B cell (primary cell): ENCODE measurements at regions not wholly inside any gene's neighbourhood (a gene's known extent, or its start where the extent isn't known, plus 50 kb on each side); places are given as distances from the start of the nearest gene placed in this dataset.

Source experiments
- ATAC-seq: fragments of 200-7000 bp; cut with Tn5 transposase; one replicate; pipeline ENCODE4 v1.10.0; 2021; ENCODE audit warnings: low read depth, mild to moderate bottlenecking, moderate number of reproducible peaks, moderate library complexity
- CTCF ChIA-PET: fragments of 350-600 bp; sonication (Branson Sonifier 250); formaldehyde crosslinking; loops from one replicate; lab custom pipeline; 2021; ENCODE audit warnings: antibody characterized with exemption, inconsistent platforms; lab: Charles Lee
- POLR2A ChIA-PET: fragments of 350-600 bp; sonication (Branson Sonifier 250); formaldehyde crosslinking; loops from one replicate; lab custom pipeline; 2021; ENCODE audit warnings: antibody characterized with exemption; lab: Charles Lee
- DNase-seq: peaks from one replicate; pipeline ENCODE4 v3.0.0; 2013
- H2AFZ ChIP-seq: 2 replicates; pipeline ENCODE4 v1.6.1; 2012; ENCODE audit warnings: mild to moderate bottlenecking, low read depth, low read length; ENCODE audit not compliant: insufficient read depth, poor library complexity, severe bottlenecking
- H3K27ac ChIP-seq, 2 donors: 1 replicate in 1 of 2; 2 replicates in 1 of 2; pipeline ENCODE4 v1.5.1; 2012 to 2013; ENCODE audit warnings: low read length in 2 of 2, mild to moderate bottlenecking in 2 of 2, moderate library complexity in 1 of 2
- H3K27me3 ChIP-seq, 4 experiments: fragments of 200-600 bp in 1 of 4; sonication (generic) in 1 of 4; replicated peaks in 1 of 4; 1 replicate in 2 of 4; 2 replicates in 2 of 4; pipeline versions ENCODE4 v1.6.1 to v1.7.0; 2013 to 2016; ENCODE audit warnings: low read length in 3 of 4, mild to moderate bottlenecking in 2 of 4, mixed read lengths in 1 of 4, moderate library complexity in 1 of 4; ENCODE audit not compliant: insufficient read depth in 4 of 4, control insufficient read depth in 3 of 4; ENCODE audit errors: control extremely low read depth in 1 of 4
- H3K36me3 ChIP-seq, 2 experiments: replicated peaks in 1 of 2; 1 replicate in 1 of 2; 2 replicates in 1 of 2; pipeline versions ENCODE4 v1.6.1 to v1.7.1; 2013; ENCODE audit warnings: low read length in 1 of 2; ENCODE audit not compliant: insufficient read depth in 2 of 2, control insufficient read depth in 1 of 2; ENCODE audit errors: control extremely low read depth in 1 of 2, extremely low read depth in 1 of 2
- H3K4me1 ChIP-seq, 2 donors: fragments of 200-600 bp in 1 of 2; sonication (generic) in 1 of 2; 1 replicate in 1 of 2; 2 replicates in 1 of 2; pipeline versions ENCODE4 v1.5.1 to v1.6.1; 2013 to 2017; ENCODE audit warnings: low read length in 2 of 2; ENCODE audit not compliant: control insufficient read depth in 2 of 2, insufficient read depth in 2 of 2
- H3K4me2 ChIP-seq: replicated peaks from 2 replicates; pipeline ENCODE3; 2012; ENCODE audit warnings: mild to moderate bottlenecking, low read depth, low read length; ENCODE audit not compliant: poor library complexity, severe bottlenecking
- H3K4me3 ChIP-seq, 5 experiments: fragments of 200-600 bp in 1 of 5; sonication (generic) in 1 of 5; 1 replicate in 3 of 5; 2 replicates in 2 of 5; pipeline versions ENCODE4 v1.5.1 to v1.7.0; 2011 to 2016; ENCODE audit warnings: low read length in 4 of 5, mild to moderate bottlenecking in 4 of 5, low read depth in 2 of 5, control low read depth in 1 of 5, moderate library complexity in 1 of 5; ENCODE audit not compliant: insufficient read depth in 1 of 5; ENCODE audit errors: control extremely low read depth in 1 of 5, extremely low read depth in 1 of 5
- H3K79me2 ChIP-seq: fragments of 200-600 bp; sonication (generic); one replicate; pipeline ENCODE4 v1.6.0; 2016; ENCODE audit warnings: low read length; ENCODE audit not compliant: control insufficient read depth, insufficient read depth
- H3K9ac ChIP-seq: fragments of 200-600 bp; sonication (generic); 2 replicates; pipeline ENCODE4 v1.6.1; 2017; ENCODE audit warnings: mild to moderate bottlenecking, low read length, moderate library complexity
- H3K9me3 ChIP-seq, 3 donors: one replicate each; pipeline versions ENCODE4 v1.6.1 to v1.7.1; 2013; ENCODE audit warnings: low read length in 2 of 3; ENCODE audit not compliant: control insufficient read depth in 2 of 3, insufficient read depth in 1 of 3; ENCODE audit errors: control extremely low read depth in 1 of 3
- H4K20me1 ChIP-seq: 2 replicates; pipeline ENCODE4 v1.6.0; 2012; ENCODE audit warnings: mild to moderate bottlenecking, low read length; ENCODE audit not compliant: insufficient read depth, control insufficient read depth, poor library complexity, severe bottlenecking
- H3K27ac Mint-ChIP-seq: one replicate; pipeline ENCODE4 v1.8.0; 2021; ENCODE audit warnings: mixed read lengths
- H3K27me3 Mint-ChIP-seq: one replicate; pipeline ENCODE4 v1.8.0; 2021; ENCODE audit warnings: mixed read lengths
- H3K4me1 Mint-ChIP-seq: one replicate; pipeline ENCODE4 v1.8.0; 2021; ENCODE audit warnings: mixed read lengths
- H3K4me3 Mint-ChIP-seq: one replicate; pipeline ENCODE4 v1.8.0; 2021; ENCODE audit warnings: mixed read lengths
- H3K9me3 Mint-ChIP-seq: one replicate; pipeline ENCODE4 v1.8.0; 2022; ENCODE audit warnings: mixed read lengths; ENCODE audit not compliant: insufficient read depth
- EZH2 ChIP-seq: IDR thresholded peaks from 2 replicates; pipeline ENCODE4 v1.6.1; 2012; ENCODE audit warnings: borderline replicate concordance, low read depth, mild to moderate bottlenecking, moderate library complexity, low read length; ENCODE audit not compliant: insufficient read depth, poor library complexity, severe bottlenecking
- WGBS: methylation state at CpG from one replicate; pipeline ENCODE4 v1.1.5; 2013; ENCODE audit warnings: missing lambda C conversion rate; ENCODE audit not compliant: insufficient coverage; 5-methylcytosine and 5-hydroxymethylcytosine counted together
- intact Hi-C: fragments of 100-400 bp; cut with micrococcal nuclease; formaldehyde crosslinking; loops from one replicate; pipeline ENCODE4 v1.10.0; 2022
- TF ChIP-seq, protein P1 (sequence below): fragments of 200-600 bp; IDR thresholded peaks from one replicate; pipeline ENCODE4 v1.8.0; 2022; ENCODE audit warnings: antibody characterized with exemption, mild to moderate bottlenecking

DNA sequence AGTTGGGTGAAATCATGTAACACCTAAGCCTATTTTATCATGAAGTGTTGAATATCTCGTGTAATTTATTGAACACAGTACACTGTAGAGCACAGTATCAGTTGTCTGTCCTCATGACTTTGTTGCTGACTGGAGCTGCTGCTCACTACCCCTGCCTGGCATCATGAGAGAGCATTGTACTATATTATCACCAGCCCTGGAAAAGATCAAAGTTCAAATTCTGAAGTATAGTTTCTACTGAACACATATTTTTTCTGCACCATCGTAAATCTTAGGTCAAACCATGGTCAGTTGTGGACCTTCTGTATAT is 169.3 kb upstream of the RAI14 start:
- no peaks in the 10 kb centered on the region for H3K36me3 ChIP-seq
- no peak overlapping the region for H3K4me2 ChIP-seq
- POLR2A ChIA-PET: no interaction called here
- H3K79me2 ChIP-seq: no peaks in the 10 kb centered on the region
- peaks cover 0 to 3% (median 0%) of the 10 kb centered on the region in 3 donors for H3K9me3 ChIP-seq
- Mint-ChIP-seq H3K4me1 (no peaks in the 10 kb centered on the region), H3K27me3 (peaks cover 5% of the 10 kb centered on the region), H3K27ac (no peak overlapping the region), H3K9me3 (no peaks in the 10 kb centered on the region), H3K4me3 (no peak overlapping the region)
- no peak overlapping the region for H3K4me3 ChIP-seq
- peaks cover 0 to 4% (median 0%) of the 10 kb centered on the region in 4 experiments for H3K27me3 ChIP-seq
- ATAC-seq (no peak), DNase-seq (no peak)
- intact Hi-C loops: loop anchor here (1.0 to 5.0 kb wide), 3 partner anchors 35 to 715 kb away; no protein-coding TSS in a partner anchor
- CTCF ChIA-PET: interaction anchor here (1.1 to 6.7 kb wide), 13 partner anchors 8 to 515 kb away, joined by 3 to 53 read pairs (median 6); no protein-coding TSS in a partner anchor
- no peaks in the 10 kb centered on the region for H4K20me1 ChIP-seq
- H2AFZ ChIP-seq: no peak overlapping the region
- no peaks in the 10 kb centered on the region for H3K4me1 ChIP-seq
- H3K9ac ChIP-seq: no peak overlapping the region
- WGBS: no CpG with 5 or more reads among the region's 2 CpGs
- TF ChIP-seq EZH2: no peak
- no peak overlapping the region for H3K27ac ChIP-seq

DNA sequence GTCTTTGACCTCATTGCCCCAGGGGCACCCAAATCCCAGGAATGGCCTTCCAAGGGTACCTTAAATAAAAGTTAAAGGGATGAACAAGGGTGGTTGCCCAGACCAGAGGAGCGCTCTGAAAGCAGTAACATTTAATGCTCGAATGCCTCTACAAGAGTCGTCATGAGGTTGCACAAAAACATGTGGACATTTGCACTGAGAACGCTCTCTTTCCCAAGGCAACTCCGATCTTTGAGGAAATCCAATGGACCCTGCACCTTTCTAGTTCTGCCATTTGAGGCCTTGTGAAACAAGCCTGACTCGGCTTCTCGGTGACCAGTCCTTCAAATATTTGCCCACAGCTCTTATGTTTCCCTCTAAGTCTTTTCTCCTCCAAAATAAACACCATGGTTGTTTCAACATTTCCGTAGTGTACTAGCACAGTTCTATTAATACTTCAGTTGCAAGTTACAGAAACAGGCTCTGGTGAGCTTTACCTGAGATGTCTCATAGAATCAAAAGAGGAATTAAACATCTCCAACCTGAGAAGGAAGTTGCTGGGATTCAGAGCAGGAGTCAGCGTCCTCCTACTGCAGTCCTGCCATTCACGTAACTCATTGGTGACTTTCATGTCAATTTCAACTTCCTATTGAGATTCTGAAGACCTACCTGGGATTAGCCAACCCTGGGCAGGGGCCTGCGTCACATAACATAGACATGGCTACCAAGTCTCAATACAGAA is 168.8 kb upstream of the RAI14 start:
- no peak overlapping the region for H3K4me2 ChIP-seq
- H3K9ac ChIP-seq: no peak overlapping the region
- no peak overlapping the region for H3K27ac Mint-ChIP-seq

More for the DNA sequence above, 168.8 kb upstream of the RAI14 start:
- H3K27me3 Mint-ChIP-seq: peaks cover under 1% of the 10 kb centered on the region
- no peak overlapping the region for H3K4me3 Mint-ChIP-seq
- DNase-seq (no peak), ATAC-seq (no peak)
- H2AFZ ChIP-seq: no peak overlapping the region
- no peaks in the 10 kb centered on the region for H3K4me1 ChIP-seq
- ChIA-PET CTCF (interaction anchor here (1.3 to 6.7 kb wide), 10 partner anchors 10 to 514 kb away, joined by 4 to 53 read pairs (median 13); no protein-coding TSS in a partner anchor), POLR2A (no interaction called here)
- no peaks in the 10 kb centered on the region for H3K79me2 ChIP-seq
- H3K27ac ChIP-seq: no peak overlapping the region
- H3K27me3 ChIP-seq: peaks cover 0 to 4% (median 0%) of the 10 kb centered on the region in 4 experiments
- peaks cover 0 to 3% (median 0%) of the 10 kb centered on the region in 3 donors for H3K9me3 ChIP-seq
- no peak overlapping the region for H3K4me3 ChIP-seq
- H3K4me1 Mint-ChIP-seq: no peaks in the 10 kb centered on the region
- H3K36me3 ChIP-seq: no peaks in the 10 kb centered on the region
- H4K20me1 ChIP-seq: no peaks in the 10 kb centered on the region
- TF ChIP-seq, protein P1, sequence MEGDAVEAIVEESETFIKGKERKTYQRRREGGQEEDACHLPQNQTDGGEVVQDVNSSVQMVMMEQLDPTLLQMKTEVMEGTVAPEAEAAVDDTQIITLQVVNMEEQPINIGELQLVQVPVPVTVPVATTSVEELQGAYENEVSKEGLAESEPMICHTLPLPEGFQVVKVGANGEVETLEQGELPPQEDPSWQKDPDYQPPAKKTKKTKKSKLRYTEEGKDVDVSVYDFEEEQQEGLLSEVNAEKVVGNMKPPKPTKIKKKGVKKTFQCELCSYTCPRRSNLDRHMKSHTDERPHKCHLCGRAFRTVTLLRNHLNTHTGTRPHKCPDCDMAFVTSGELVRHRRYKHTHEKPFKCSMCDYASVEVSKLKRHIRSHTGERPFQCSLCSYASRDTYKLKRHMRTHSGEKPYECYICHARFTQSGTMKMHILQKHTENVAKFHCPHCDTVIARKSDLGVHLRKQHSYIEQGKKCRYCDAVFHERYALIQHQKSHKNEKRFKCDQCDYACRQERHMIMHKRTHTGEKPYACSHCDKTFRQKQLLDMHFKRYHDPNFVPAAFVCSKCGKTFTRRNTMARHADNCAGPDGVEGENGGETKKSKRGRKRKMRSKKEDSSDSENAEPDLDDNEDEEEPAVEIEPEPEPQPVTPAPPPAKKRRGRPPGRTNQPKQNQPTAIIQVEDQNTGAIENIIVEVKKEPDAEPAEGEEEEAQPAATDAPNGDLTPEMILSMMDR: no peak
- no peak for TF ChIP-seq EZH2
- intact Hi-C loops: loop anchor here (5.0 kb wide), 2 partner anchors 35 to 715 kb away; no protein-coding TSS in a partner anchor
- H3K9me3 Mint-ChIP-seq: no peaks in the 10 kb centered on the region
- 85% methylated on average over 10 of the region's 11 CpGs for WGBS
